Mesothelial cell of epicardium (in vitro differentiated cells): ENCODE measurements at regions not wholly inside any gene's neighbourhood (a gene's known extent, or its start where the extent isn't known, plus 50 kb on each side); places are given as distances from the start of the nearest gene placed in this dataset.

Experiments
- DNase-seq, 2 experiments: peaks; one replicate each; pipeline ENCODE4 v3.0.0; 2021; ENCODE audit warnings: low spot score in 2 of 2; ENCODE audit not compliant: unreplicated experiment in 2 of 2
- H3K27ac Mint-ChIP-seq: 2 replicates; pipeline ENCODE4 v1.8.0; 2021; ENCODE audit warnings: mixed read lengths
- H3K27me3 Mint-ChIP-seq: 2 replicates; pipeline ENCODE4 v1.8.0; 2021; ENCODE audit warnings: low read depth, mixed read lengths
- H3K36me3 Mint-ChIP-seq: 2 replicates; pipeline ENCODE4 v1.8.0; 2021; ENCODE audit warnings: mixed read lengths
- H3K4me1 Mint-ChIP-seq: 2 replicates; pipeline ENCODE4 v1.8.0; 2021; ENCODE audit warnings: mixed read lengths
- H3K4me3 Mint-ChIP-seq: 2 replicates; pipeline ENCODE4 v1.8.0; 2021; ENCODE audit warnings: mild to moderate bottlenecking, moderate library complexity, mixed read lengths
- H3K9me3 Mint-ChIP-seq: 2 replicates; pipeline ENCODE4 v1.8.0; 2021; ENCODE audit warnings: mixed read lengths
- TF ChIP-seq, protein P1 (sequence below): fragments of 200-600 bp; sonication (generic); IDR thresholded peaks from one replicate; pipeline ENCODE4 v1.5.0; 2021; ENCODE audit warnings: antibody characterized with exemption; ENCODE audit not compliant: unreplicated experiment

DNA sequence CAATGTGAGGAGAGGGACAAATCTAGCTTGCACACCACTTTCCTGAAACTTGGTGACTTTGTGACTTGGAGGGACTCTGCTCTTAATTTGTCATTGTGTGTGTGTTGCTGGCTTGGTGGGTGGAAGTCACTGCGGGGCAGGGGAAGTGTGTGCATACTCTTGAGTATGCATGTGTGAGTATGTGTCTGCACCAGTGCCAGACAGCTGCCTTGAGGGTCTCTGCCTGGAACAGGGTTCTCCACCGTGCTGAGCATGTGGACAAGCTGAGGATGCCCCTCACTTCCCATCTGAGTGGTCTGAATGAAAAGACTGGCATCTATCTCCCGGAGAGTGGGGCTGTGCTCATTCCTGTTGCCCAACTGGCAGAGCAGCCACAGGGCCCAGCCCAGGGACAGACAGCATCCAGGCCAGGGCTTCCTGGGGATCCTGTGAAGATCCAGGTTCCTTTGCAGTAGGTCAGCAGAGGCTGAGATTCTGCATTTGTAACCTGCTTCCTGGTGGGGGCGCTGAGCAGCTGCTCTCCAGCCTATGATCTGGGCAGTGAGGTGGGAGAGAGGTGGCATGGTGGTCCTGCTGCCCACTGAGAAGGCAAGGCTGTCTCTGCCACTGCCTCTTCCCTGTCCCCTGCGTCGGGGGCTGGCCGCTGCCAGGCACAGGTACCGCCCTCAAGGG is 138.9 kb upstream of the HAAO start:
- no peaks in the 10 kb centered on the region for H3K36me3 Mint-ChIP-seq
- no peak for DNase-seq
- no peaks in the 10 kb centered on the region for H3K9me3 Mint-ChIP-seq
- no peaks in the 10 kb centered on the region for H3K27me3 Mint-ChIP-seq
- H3K4me3 Mint-ChIP-seq, result no peak overlapping the region
- TF ChIP-seq, protein P1, sequence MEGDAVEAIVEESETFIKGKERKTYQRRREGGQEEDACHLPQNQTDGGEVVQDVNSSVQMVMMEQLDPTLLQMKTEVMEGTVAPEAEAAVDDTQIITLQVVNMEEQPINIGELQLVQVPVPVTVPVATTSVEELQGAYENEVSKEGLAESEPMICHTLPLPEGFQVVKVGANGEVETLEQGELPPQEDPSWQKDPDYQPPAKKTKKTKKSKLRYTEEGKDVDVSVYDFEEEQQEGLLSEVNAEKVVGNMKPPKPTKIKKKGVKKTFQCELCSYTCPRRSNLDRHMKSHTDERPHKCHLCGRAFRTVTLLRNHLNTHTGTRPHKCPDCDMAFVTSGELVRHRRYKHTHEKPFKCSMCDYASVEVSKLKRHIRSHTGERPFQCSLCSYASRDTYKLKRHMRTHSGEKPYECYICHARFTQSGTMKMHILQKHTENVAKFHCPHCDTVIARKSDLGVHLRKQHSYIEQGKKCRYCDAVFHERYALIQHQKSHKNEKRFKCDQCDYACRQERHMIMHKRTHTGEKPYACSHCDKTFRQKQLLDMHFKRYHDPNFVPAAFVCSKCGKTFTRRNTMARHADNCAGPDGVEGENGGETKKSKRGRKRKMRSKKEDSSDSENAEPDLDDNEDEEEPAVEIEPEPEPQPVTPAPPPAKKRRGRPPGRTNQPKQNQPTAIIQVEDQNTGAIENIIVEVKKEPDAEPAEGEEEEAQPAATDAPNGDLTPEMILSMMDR, result no peak
- H3K27ac Mint-ChIP-seq, result peak overlapping the region; percentile 89
- peaks cover 83% of the 10 kb centered on the region for H3K4me1 Mint-ChIP-seq

DNA sequence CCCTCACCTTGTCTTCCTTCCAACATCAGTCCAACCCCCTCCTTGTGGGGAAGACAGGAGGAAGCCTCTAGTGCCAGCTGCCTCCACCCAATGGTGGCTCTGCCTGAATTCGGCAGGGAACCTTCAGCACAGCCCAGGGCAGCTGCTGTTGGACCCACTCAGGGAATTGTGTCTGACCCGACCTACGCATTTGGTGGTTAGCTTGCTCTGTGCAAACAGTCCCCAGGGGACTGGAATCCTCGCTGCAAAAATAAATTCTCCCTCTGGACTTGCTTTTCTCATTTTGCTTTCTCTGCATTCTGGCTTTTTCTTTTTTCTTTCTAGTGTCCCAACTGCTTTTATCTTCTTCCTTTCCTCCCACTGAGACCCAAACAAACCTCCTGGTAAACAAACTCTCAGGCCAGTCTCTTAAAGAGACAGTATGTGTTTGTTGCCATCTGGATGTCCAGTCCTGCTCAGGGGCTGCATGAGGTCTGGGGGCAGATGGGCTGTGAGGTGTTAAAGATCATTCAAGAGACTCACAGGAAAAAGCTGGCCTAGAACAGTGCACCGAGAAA is 137.7 kb upstream of the HAAO start:
- peak overlapping the region; percentile 3 for H3K4me3 Mint-ChIP-seq
- H3K4me1 Mint-ChIP-seq, result peaks cover 85% of the 10 kb centered on the region

DNA sequence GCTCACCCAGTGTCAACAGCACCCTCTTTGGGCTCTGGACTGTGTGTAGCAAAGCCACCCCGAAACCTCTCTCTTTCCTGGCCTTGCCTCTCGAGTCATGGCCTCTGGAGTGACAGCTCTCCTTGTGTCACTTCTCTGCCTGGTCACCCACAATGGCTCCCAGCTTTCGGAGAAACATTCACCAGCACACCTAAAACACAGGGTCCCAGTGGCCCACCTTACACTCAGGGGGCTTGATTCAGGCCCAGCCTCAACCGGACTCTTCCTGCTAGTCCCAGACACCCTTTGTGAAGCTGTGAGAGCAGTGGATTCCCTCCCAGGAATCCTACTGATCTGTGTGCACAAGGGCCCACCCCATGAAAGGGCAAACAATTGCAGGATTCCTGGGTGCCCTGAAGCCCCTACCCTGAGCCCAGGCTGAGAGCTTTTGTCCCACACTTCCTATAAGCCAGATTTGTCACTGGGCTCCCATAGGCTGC is 137.2 kb upstream of the HAAO start:
- no peaks in the 10 kb centered on the region for H3K36me3 Mint-ChIP-seq
- no peak overlapping the region for H3K4me3 Mint-ChIP-seq
- H3K27me3 Mint-ChIP-seq, result no peaks in the 10 kb centered on the region
- peaks cover 86% of the 10 kb centered on the region for H3K4me1 Mint-ChIP-seq
- no peaks in the 10 kb centered on the region for H3K9me3 Mint-ChIP-seq
- DNase-seq, result no peak
- TF ChIP-seq, protein P1, result no peak
- peak overlapping the region; percentile 99 for H3K27ac Mint-ChIP-seq

More for the DNA sequence above, 137.7 kb upstream of the HAAO start:
- TF ChIP-seq, protein P1, result no peak
- no peaks in the 10 kb centered on the region for H3K9me3 Mint-ChIP-seq
- H3K27me3 Mint-ChIP-seq, result no peaks in the 10 kb centered on the region
- H3K36me3 Mint-ChIP-seq, result no peaks in the 10 kb centered on the region
- no peak for DNase-seq
- peak overlapping the region; percentile 99 for H3K27ac Mint-ChIP-seq

DNA sequence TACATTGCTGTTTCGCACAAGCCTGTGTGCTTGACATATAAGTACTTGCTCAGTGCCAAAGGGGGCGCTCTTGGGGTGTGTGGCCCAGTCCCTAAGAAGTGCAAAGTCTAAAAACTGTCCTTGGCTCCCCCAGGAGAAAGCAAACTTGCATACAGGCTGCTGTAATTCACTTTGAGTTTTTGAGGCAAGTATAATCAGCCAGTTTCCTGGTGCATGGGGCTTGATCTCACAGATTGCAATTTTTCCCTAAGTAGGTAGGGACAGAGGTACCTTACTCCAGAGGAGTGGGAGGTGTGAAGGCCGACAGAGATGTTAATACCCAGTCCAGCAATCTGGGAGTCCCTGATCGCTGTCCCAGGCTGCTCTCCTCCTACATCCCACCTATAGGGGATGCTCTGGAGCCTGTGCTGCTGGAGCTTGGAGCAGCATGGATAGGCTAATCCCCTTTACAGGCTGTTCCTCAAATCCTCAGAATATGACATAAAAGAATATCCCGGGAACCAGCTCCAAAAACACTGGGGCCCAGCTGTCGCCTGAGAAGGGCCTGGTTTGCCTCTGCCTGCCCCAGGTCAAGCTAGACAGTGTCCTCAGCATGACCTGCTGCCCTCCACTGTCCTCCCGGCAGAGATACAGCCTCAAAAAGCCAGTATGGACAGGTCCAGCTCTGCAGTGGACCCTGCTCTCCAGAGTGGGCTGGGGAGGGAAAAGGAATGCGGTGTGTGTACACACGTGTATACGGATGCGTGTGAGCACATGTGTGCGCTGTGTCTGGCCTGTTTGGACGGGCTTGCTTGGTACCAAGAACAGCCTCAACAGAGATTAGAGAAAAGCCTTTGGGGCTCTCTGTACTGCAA is 136.5 kb upstream of the HAAO start:
- H3K27ac Mint-ChIP-seq, result peak overlapping the region; percentile 99
- peaks cover 89% of the 10 kb centered on the region for H3K4me1 Mint-ChIP-seq
- no peak for DNase-seq
- H3K9me3 Mint-ChIP-seq, result no peaks in the 10 kb centered on the region
- TF ChIP-seq, protein P1, result peak; percentile 54
- no peaks in the 10 kb centered on the region for H3K36me3 Mint-ChIP-seq
- no peak overlapping the region for H3K4me3 Mint-ChIP-seq
- no peaks in the 10 kb centered on the region for H3K27me3 Mint-ChIP-seq

DNA sequence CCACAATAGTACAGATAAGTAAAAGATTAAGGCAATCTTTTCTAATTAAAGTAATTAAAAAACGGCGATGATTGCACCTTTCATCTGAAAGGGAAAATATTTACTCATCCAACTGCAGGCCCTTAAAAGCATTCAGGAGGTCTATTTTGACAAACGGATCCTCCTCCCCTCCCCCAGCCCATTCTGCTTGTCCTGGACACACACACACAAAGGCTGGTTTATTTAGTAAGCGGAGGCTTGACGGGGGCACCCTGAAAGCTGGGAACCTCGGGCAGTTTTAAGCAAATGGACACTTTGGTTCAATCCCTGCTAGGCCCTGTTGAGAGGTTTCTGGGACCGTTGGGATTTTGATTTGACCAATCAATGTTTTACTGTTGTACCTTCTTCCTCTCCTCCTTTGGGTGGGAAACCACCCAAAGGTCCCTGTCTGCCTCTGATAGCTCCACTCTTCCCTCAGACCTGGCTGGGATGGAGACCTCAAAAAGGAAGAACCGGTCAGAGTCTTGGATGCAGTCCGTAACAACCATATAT is 135.8 kb upstream of the HAAO start:
- H3K9me3 Mint-ChIP-seq, result no peaks in the 10 kb centered on the region
- H3K4me1 Mint-ChIP-seq, result peaks cover 91% of the 10 kb centered on the region
- TF ChIP-seq, protein P1, result no peak
- DNase-seq, result no peak
- no peaks in the 10 kb centered on the region for H3K27me3 Mint-ChIP-seq
- H3K4me3 Mint-ChIP-seq, result no peak overlapping the region
- peak overlapping the region; percentile 99 for H3K27ac Mint-ChIP-seq
- H3K36me3 Mint-ChIP-seq, result no peaks in the 10 kb centered on the region
